GM21526 (cell line): ENCODE measurements at regions not wholly inside any gene's neighbourhood (a gene's known extent, or its start where the extent isn't known, plus 50 kb on each side); places are given as distances from the start of the nearest gene placed in this dataset.

Source experiments
- ATAC-seq: cut with Tn5 transposase; IDR thresholded peaks from one replicate; pipeline ENCODE4 v1.9.1; 2021; ENCODE audit warnings: moderate library complexity; ENCODE audit not compliant: unreplicated experiment, low FRiP score

- no peak for ATAC-seq
These were observed 145.6 kb upstream of the MYOCD start for GRCh38 chr17:12519956-12520594.

- ATAC-seq, result no peak
These were observed 144.3 kb upstream of the MYOCD start for GRCh38 chr17:12521416-12521815.

- ATAC-seq, result no peak
These were observed 143.4 kb upstream of the MYOCD start for GRCh38 chr17:12522336-12522735.

- ATAC-seq, result no peak
These were observed 142.9 kb upstream of the MYOCD start for GRCh38 chr17:12522743-12523183.

- ATAC-seq, result no peak
These were observed 142.4 kb upstream of the MYOCD start for GRCh38 chr17:12523244-12523643.

- ATAC-seq, result no peak
These were observed 137.7 kb upstream of the MYOCD start for GRCh38 chr17:12528036-12528435.

- ATAC-seq, result no peak
These were observed 135.5 kb upstream of the MYOCD start for GRCh38 chr17:12530161-12530560.

GRCh38 chr17:12536021-12536420 lies 129.7 kb upstream of the MYOCD start:
- ATAC-seq, result no peak

- no peak for ATAC-seq
These were observed 129.2 kb upstream of the MYOCD start for GRCh38 chr17:12536472-12536871.

GRCh38 chr17:12537436-12537835 lies 128.3 kb upstream of the MYOCD start:
- no peak for ATAC-seq

- ATAC-seq, result no peak
These were observed 127.7 kb upstream of the MYOCD start for GRCh38 chr17:12538003-12538402.

GRCh38 chr17:12545877-12546513 lies 119.7 kb upstream of the MYOCD start:
- peak; percentile 58 for ATAC-seq

GRCh38 chr17:12546983-12547382 lies 118.7 kb upstream of the MYOCD start:
- ATAC-seq, result no peak

GRCh38 chr17:12547831-12548230 lies 117.9 kb upstream of the MYOCD start:
- no peak for ATAC-seq

GRCh38 chr17:12548558-12548957 lies 117.1 kb upstream of the MYOCD start:
- ATAC-seq, result no peak

- ATAC-seq, result no peak
These were observed 116.1 kb upstream of the MYOCD start for GRCh38 chr17:12549499-12550041.

- no peak for ATAC-seq
These were observed 112.1 kb upstream of the MYOCD start for GRCh38 chr17:12553625-12554024.

- no peak for ATAC-seq
These were observed 111.4 kb upstream of the MYOCD start for GRCh38 chr17:12554251-12554650.

- ATAC-seq, result no peak
These were observed 99.4 kb upstream of the MYOCD start for GRCh38 chr17:12566291-12566690.

- no peak for ATAC-seq
These were observed 98.3 kb upstream of the MYOCD start for GRCh38 chr17:12567077-12568053.
